ENCODE measurements at regions not wholly inside any gene's neighbourhood (a gene's known extent, or its start where the extent isn't known, plus 50 kb on each side); places are given as distances from the start of the nearest gene placed in this dataset.

GRCh38 chr16:29154676-29155121 is 169.8 kb downstream of the LAT start:
- TF ChIP-seq CTCF (IDR thresholded peaks at IDR 0.05; ENCODE audit: poor library complexity, severe bottlenecking) (no peak), TAF1 (IDR thresholded peaks at IDR 0.05; ENCODE audit: low read depth) (no peak), EP300 (conservative IDR thresholded peaks at IDR 0.05; ENCODE audit: poor library complexity, severe bottlenecking) (no peak), POLR2AphosphoS5 (IDR thresholded peaks at IDR 0.05) (no peak), EZH2 (IDR thresholded peaks at IDR 0.05; ENCODE audit: borderline replicate concordance, insufficient read depth, low read length, poor library complexity, severe bottlenecking) (no peak), REST (IDR thresholded peaks at IDR 0.05; ENCODE audit: borderline replicate concordance) (no peak), MXI1 (conservative IDR thresholded peaks at IDR 0.05; ENCODE audit: poor library complexity, severe bottlenecking) (no peak)
